Keratinocyte (primary cell): ENCODE measurements at regions not wholly inside any gene's neighbourhood (a gene's known extent, or its start where the extent isn't known, plus 50 kb on each side); places are given as distances from the start of the nearest gene placed in this dataset.

Experiments
- DNase-seq: peaks from one replicate; pipeline ENCODE4 v3.0.0-alpha.2; 2011; ENCODE audit warnings: low read depth, missing footprints, low spot score
- FAIRE-seq: peaks from 2 replicates; lab custom pipeline; 2011; peaks lifted over from hg19 to GRCh38; lab: Jason Lieb, UNC
- H2AFZ ChIP-seq: 2 replicates; pipeline ENCODE4 v1.6.0; 2012; ENCODE audit warnings: low read length, control low read depth, inconsistent platforms; ENCODE audit not compliant: control insufficient read depth
- H3K27ac ChIP-seq: 2 replicates; pipeline ENCODE4 v1.5.1; 2011; ENCODE audit warnings: low read length; ENCODE audit not compliant: control insufficient read depth, insufficient read depth
- H3K27me3 ChIP-seq: 3 replicates; pipeline ENCODE4 v1.6.0; 2011; ENCODE audit warnings: low read length; ENCODE audit not compliant: control insufficient read depth, insufficient read depth; ENCODE audit errors: extremely low read depth
- H3K36me3 ChIP-seq, 2 experiments: 2 replicates in 1 of 2; 3 replicates in 1 of 2; pipeline ENCODE4 v1.5.1; 2011; ENCODE audit warnings: low read length in 2 of 2, mild to moderate bottlenecking in 1 of 2; ENCODE audit not compliant: control insufficient read depth in 2 of 2, insufficient read depth in 2 of 2; ENCODE audit errors: extremely low read depth in 1 of 2
- H3K4me1 ChIP-seq: 3 replicates; pipeline ENCODE4 v1.5.1; 2011; ENCODE audit warnings: low read length; ENCODE audit not compliant: control insufficient read depth, insufficient read depth; ENCODE audit errors: extremely low read depth
- H3K4me2 ChIP-seq: 3 replicates; pipeline ENCODE4 v1.6.0; 2011; ENCODE audit warnings: low read depth, low read length; ENCODE audit not compliant: control insufficient read depth, insufficient read depth; ENCODE audit errors: extremely low read depth
- H3K4me3 ChIP-seq, 3 experiments: fragments of 200-600 bp in 1 of 3; sonication (generic) in 1 of 3; 2 replicates in 2 of 3; 3 replicates in 1 of 3; pipeline ENCODE4 v1.5.1; 2011 to 2016; ENCODE audit warnings: low read length in 3 of 3, mild to moderate bottlenecking in 3 of 3, control low read depth in 2 of 3, inconsistent platforms in 1 of 3, low read depth in 1 of 3, mixed read lengths in 1 of 3, mixed run types in 1 of 3, moderate library complexity in 1 of 3; ENCODE audit not compliant: control insufficient read depth in 2 of 3, insufficient read depth in 2 of 3; ENCODE audit errors: extremely low read depth in 1 of 3
- H3K79me2 ChIP-seq: 2 replicates; pipeline ENCODE4 v1.6.0; 2012; ENCODE audit warnings: low read length; ENCODE audit not compliant: control insufficient read depth, insufficient read depth
- H3K9ac ChIP-seq: 3 replicates; pipeline ENCODE4 v1.6.0; 2011; ENCODE audit warnings: low read length; ENCODE audit not compliant: control insufficient read depth, insufficient read depth; ENCODE audit errors: extremely low read depth
- H3K9me1 ChIP-seq: 3 replicates; pipeline ENCODE4 v1.6.0; 2011; ENCODE audit warnings: low read length; ENCODE audit not compliant: control insufficient read depth, insufficient read depth; ENCODE audit errors: extremely low read depth
- H3K9me3 ChIP-seq: 2 replicates; pipeline ENCODE4 v1.5.1; 2012; ENCODE audit warnings: low read depth, low read length; ENCODE audit not compliant: control insufficient read depth
- H4K20me1 ChIP-seq: 3 replicates; pipeline ENCODE4 v1.6.0; 2011; ENCODE audit warnings: low read length; ENCODE audit not compliant: control insufficient read depth, insufficient read depth; ENCODE audit errors: extremely low read depth
- CTCF ChIP-seq, 3 experiments: IDR thresholded peaks in 1 of 3; conservative IDR thresholded peaks in 1 of 3; optimal IDR thresholded peaks in 1 of 3; 2 replicates in 2 of 3; 3 replicates in 1 of 3; pipeline versions ENCODE3 to v1.5.1; 2011; ENCODE audit warnings: low read length in 3 of 3, mild to moderate bottlenecking in 3 of 3, moderate library complexity in 2 of 3, control low read depth in 1 of 3, inconsistent platforms in 1 of 3; ENCODE audit not compliant: insufficient read depth in 2 of 3; ENCODE audit errors: extremely low read depth in 1 of 3
- EZH2 ChIP-seq: IDR thresholded peaks from one replicate; pipeline ENCODE4 v1.6.1; 2012; ENCODE audit warnings: inconsistent platforms, mild to moderate bottlenecking, low read length, moderate library complexity
- dilution Hi-C: fragments of 300-500 bp; cut with MboI; formaldehyde crosslinking; loops from one replicate; pipeline ENCODE4 v1.7.0; 2020; ENCODE audit warnings: low sequenced_read_pairs; ENCODE audit not compliant: extremely low pct_ligation_motif_present

- H2AFZ ChIP-seq, result no peak overlapping the region
- no peak overlapping the region for H3K9ac ChIP-seq
- no peak overlapping the region for H3K27ac ChIP-seq
- H3K9me1 ChIP-seq, result no peaks in the 10 kb centered on the region
- no peak for TF ChIP-seq EZH2
- H3K4me1 ChIP-seq, result no peaks in the 10 kb centered on the region
- H4K20me1 ChIP-seq, result no peaks in the 10 kb centered on the region
- dilution Hi-C loops, result no loop called here
- FAIRE-seq (no peak), DNase-seq (no peak)
- H3K27me3 ChIP-seq, result no peaks in the 10 kb centered on the region
- H3K79me2 ChIP-seq, result no peaks in the 10 kb centered on the region
- H3K36me3 ChIP-seq, result no peaks in the 10 kb centered on the region
- H3K4me3 ChIP-seq, result no peak overlapping the region
- no peak overlapping the region for H3K4me2 ChIP-seq
- no peaks in the 10 kb centered on the region for H3K9me3 ChIP-seq
Measured at GRCh38 chr5:36763454-36763853, 113.1 kb upstream of the NIPBL start.

- no peak overlapping the region for H3K4me2 ChIP-seq
- TF ChIP-seq CTCF (optimal IDR thresholded peaks at IDR 0.05 in 1 of 3, IDR thresholded peaks at IDR 0.05 in 1 of 3, conservative IDR thresholded peaks at IDR 0.05 in 1 of 3; ENCODE audit: extremely low read depth in 1 of 3, insufficient read depth in 2 of 3, low read length in 3 of 3), result no peak
- TF ChIP-seq EZH2, result no peak
- dilution Hi-C loops, result no loop called here
- H3K9me3 ChIP-seq, result no peaks in the 10 kb centered on the region
- DNase-seq (no peak), FAIRE-seq (no peak)
- H3K4me3 ChIP-seq, result no peak overlapping the region
- no peaks in the 10 kb centered on the region for H4K20me1 ChIP-seq
- no peaks in the 10 kb centered on the region for H3K4me1 ChIP-seq
- H3K9ac ChIP-seq, result no peak overlapping the region
- H2AFZ ChIP-seq, result no peak overlapping the region
- H3K9me1 ChIP-seq, result no peaks in the 10 kb centered on the region
- H3K36me3 ChIP-seq, result no peaks in the 10 kb centered on the region
- H3K27me3 ChIP-seq, result no peaks in the 10 kb centered on the region
- no peaks in the 10 kb centered on the region for H3K79me2 ChIP-seq
- no peak overlapping the region for H3K27ac ChIP-seq
Measured at GRCh38 chr5:36765876-36766275, 110.7 kb upstream of the NIPBL start.

GRCh38 chr5:36766981-36767380, 109.6 kb upstream of the NIPBL start:
- no peak for FAIRE-seq
- Histone ChIP-seq H3K4me1 (no peaks in the 10 kb centered on the region), H3K9me1 (no peaks in the 10 kb centered on the region), H3K9ac (no peak overlapping the region), H3K9me3 (no peaks in the 10 kb centered on the region), H3K4me2 (no peak overlapping the region), H2AFZ (no peak overlapping the region), H4K20me1 (no peaks in the 10 kb centered on the region), H3K27ac (no peak overlapping the region), H3K79me2 (no peaks in the 10 kb centered on the region), H3K36me3 (no peaks in the 10 kb centered on the region), H3K27me3 (no peaks in the 10 kb centered on the region), H3K4me3 (no peak overlapping the region)
- TF ChIP-seq CTCF (optimal IDR thresholded peaks at IDR 0.05 in 1 of 3, IDR thresholded peaks at IDR 0.05 in 1 of 3, conservative IDR thresholded peaks at IDR 0.05 in 1 of 3; ENCODE audit: extremely low read depth in 1 of 3, insufficient read depth in 2 of 3, low read length in 3 of 3), result no peak
- TF ChIP-seq EZH2, result no peak
- dilution Hi-C loops, result no loop called here
- no peak for DNase-seq
